Activated naive CD4-positive, alpha-beta T cell treated with anti-CD3 and anti-CD28 coated beads, Interleukin-2, amount 10 ng/mL, durations not matched to agents 7 days and 5 days (primary cell): ENCODE measurements at regions not wholly inside any gene's neighbourhood (a gene's known extent, or its start where the extent isn't known, plus 50 kb on each side); places are given as distances from the start of the nearest gene placed in this dataset.

Experiments used
- CTCF ChIA-PET: fragments of 350-600 bp; sonication (Branson Sonifier 250); formaldehyde crosslinking; loops from one replicate; lab custom pipeline; 2021; ENCODE audit warnings: antibody characterized with exemption; lab: Charles Lee
- DNase-seq: peaks from one replicate; pipeline ENCODE4 v3.0.0-alpha.2; 2020
- H3K27ac Mint-ChIP-seq: one replicate; pipeline ENCODE4 v1.8.0; 2021; ENCODE audit warnings: mild to moderate bottlenecking, moderate library complexity, mixed read lengths
- H3K27me3 Mint-ChIP-seq: one replicate; pipeline ENCODE4 v1.8.0; 2021; ENCODE audit warnings: mild to moderate bottlenecking, mixed read lengths
- H3K36me3 Mint-ChIP-seq: one replicate; pipeline ENCODE4 v1.8.0; 2021; ENCODE audit warnings: mixed read lengths
- H3K4me1 Mint-ChIP-seq: one replicate; pipeline ENCODE4 v1.8.0; 2021; ENCODE audit warnings: mixed read lengths
- H3K4me3 Mint-ChIP-seq: one replicate; pipeline ENCODE4 v1.8.0; 2021; ENCODE audit warnings: mild to moderate bottlenecking, moderate library complexity, mixed read lengths
- H3K9me3 Mint-ChIP-seq: one replicate; pipeline ENCODE4 v1.8.0; 2021; ENCODE audit warnings: mixed read lengths

- CTCF ChIA-PET: no interaction called here
- H3K27me3 Mint-ChIP-seq: no peaks in the 10 kb centered on the region
- DNase-seq: no peak
- no peak overlapping the region for H3K4me3 Mint-ChIP-seq
- H3K4me1 Mint-ChIP-seq: no peaks in the 10 kb centered on the region
- H3K9me3 Mint-ChIP-seq: no peaks in the 10 kb centered on the region
- no peaks in the 10 kb centered on the region for H3K36me3 Mint-ChIP-seq
- no peak overlapping the region for H3K27ac Mint-ChIP-seq
Measured at GRCh38 chr6:134714679-134715078, 235.2 kb downstream of the ALDH8A1 start.

- Mint-ChIP-seq H3K27me3 (no peaks in the 10 kb centered on the region), H3K9me3 (no peaks in the 10 kb centered on the region), H3K4me3 (no peak overlapping the region), H3K27ac (no peak overlapping the region), H3K4me1 (no peaks in the 10 kb centered on the region), H3K36me3 (no peaks in the 10 kb centered on the region)
- no peak for DNase-seq
- CTCF ChIA-PET: no interaction called here
Measured at GRCh38 chr6:134714113-134714512, 235.8 kb downstream of the ALDH8A1 start.

GRCh38 chr6:134712311-134712710, 237.6 kb downstream of the ALDH8A1 start:
- CTCF ChIA-PET: no interaction called here
- Mint-ChIP-seq H3K4me3 (no peak overlapping the region), H3K27me3 (peaks cover under 1% of the 10 kb centered on the region), H3K27ac (no peak overlapping the region), H3K9me3 (no peaks in the 10 kb centered on the region), H3K4me1 (no peaks in the 10 kb centered on the region), H3K36me3 (no peaks in the 10 kb centered on the region)
- DNase-seq: no peak

GRCh38 chr6:134708079-134708478, 241.8 kb downstream of the ALDH8A1 start:
- no peak overlapping the region for H3K27ac Mint-ChIP-seq
- CTCF ChIA-PET: no interaction called here

GRCh38 chr6:134707342-134708031, 242.4 kb downstream of the ALDH8A1 start:
- Mint-ChIP-seq H3K9me3 (no peaks in the 10 kb centered on the region), H3K36me3 (no peaks in the 10 kb centered on the region), H3K4me1 (no peaks in the 10 kb centered on the region), H3K4me3 (no peak overlapping the region), H3K27ac (no peak overlapping the region), H3K27me3 (peaks cover 11% of the 10 kb centered on the region)
- CTCF ChIA-PET: no interaction called here
- DNase-seq: no peak

More at GRCh38 chr6:134708079-134708478, 241.8 kb downstream of the ALDH8A1 start:
- no peak for DNase-seq
- no peaks in the 10 kb centered on the region for H3K36me3 Mint-ChIP-seq
- H3K4me1 Mint-ChIP-seq: no peaks in the 10 kb centered on the region
- H3K4me3 Mint-ChIP-seq: no peak overlapping the region
- peaks cover 11% of the 10 kb centered on the region for H3K27me3 Mint-ChIP-seq
- H3K9me3 Mint-ChIP-seq: no peaks in the 10 kb centered on the region

GRCh38 chr6:134706806-134707205, 243.1 kb downstream of the ALDH8A1 start:
- CTCF ChIA-PET: interaction anchor here (0.7 kb wide), 1 partner anchor 432 kb away, joined by 3 read pairs; no protein-coding TSS in a partner anchor
- peaks cover 14% of the 10 kb centered on the region for H3K27me3 Mint-ChIP-seq
- no peak overlapping the region for H3K27ac Mint-ChIP-seq

GRCh38 chr6:134706153-134706552, 243.7 kb downstream of the ALDH8A1 start:
- H3K27me3 Mint-ChIP-seq: peaks cover 20% of the 10 kb centered on the region
- CTCF ChIA-PET: interaction anchor here (0.7 to 0.9 kb wide), 2 partner anchors 177 to 432 kb away, joined by 3 read pairs; no protein-coding TSS in a partner anchor
- H3K27ac Mint-ChIP-seq: no peak overlapping the region

More at GRCh38 chr6:134706806-134707205, 243.1 kb downstream of the ALDH8A1 start:
- no peak overlapping the region for H3K4me3 Mint-ChIP-seq
- H3K4me1 Mint-ChIP-seq: no peaks in the 10 kb centered on the region
- no peaks in the 10 kb centered on the region for H3K9me3 Mint-ChIP-seq
- H3K36me3 Mint-ChIP-seq: no peaks in the 10 kb centered on the region
- DNase-seq: no peak

GRCh38 chr6:134703206-134703605, 246.7 kb downstream of the ALDH8A1 start:
- H3K4me1 Mint-ChIP-seq: no peaks in the 10 kb centered on the region
- peaks cover 20% of the 10 kb centered on the region for H3K27me3 Mint-ChIP-seq
- H3K4me3 Mint-ChIP-seq: no peak overlapping the region
- H3K36me3 Mint-ChIP-seq: no peaks in the 10 kb centered on the region
- H3K27ac Mint-ChIP-seq: no peak overlapping the region
- CTCF ChIA-PET: no interaction called here
- DNase-seq: no peak
- H3K9me3 Mint-ChIP-seq: no peaks in the 10 kb centered on the region

More at GRCh38 chr6:134706153-134706552, 243.7 kb downstream of the ALDH8A1 start:
- H3K36me3 Mint-ChIP-seq: no peaks in the 10 kb centered on the region
- H3K4me3 Mint-ChIP-seq: no peak overlapping the region
- DNase-seq: no peak
- no peaks in the 10 kb centered on the region for H3K4me1 Mint-ChIP-seq
- no peaks in the 10 kb centered on the region for H3K9me3 Mint-ChIP-seq

- Mint-ChIP-seq H3K4me1 (no peaks in the 10 kb centered on the region), H3K9me3 (no peaks in the 10 kb centered on the region), H3K27ac (no peak overlapping the region), H3K36me3 (no peaks in the 10 kb centered on the region), H3K27me3 (peaks cover 19% of the 10 kb centered on the region), H3K4me3 (no peak overlapping the region)
- DNase-seq: no peak
- CTCF ChIA-PET: no interaction called here
Measured at GRCh38 chr6:134702279-134702678, 247.6 kb downstream of the ALDH8A1 start.

- Mint-ChIP-seq H3K4me3 (no peak overlapping the region), H3K36me3 (no peaks in the 10 kb centered on the region), H3K27me3 (peaks cover 15% of the 10 kb centered on the region), H3K4me1 (no peaks in the 10 kb centered on the region), H3K9me3 (no peaks in the 10 kb centered on the region), H3K27ac (no peak overlapping the region)
- CTCF ChIA-PET: no interaction called here
- no peak for DNase-seq
Measured at GRCh38 chr6:134701301-134701700, 248.6 kb downstream of the ALDH8A1 start.

- Mint-ChIP-seq H3K27me3 (peaks cover 18% of the 10 kb centered on the region), H3K4me3 (no peak overlapping the region), H3K9me3 (no peaks in the 10 kb centered on the region), H3K4me1 (no peaks in the 10 kb centered on the region), H3K36me3 (no peaks in the 10 kb centered on the region), H3K27ac (no peak overlapping the region)
- CTCF ChIA-PET: interaction anchor here (0.6 kb wide), 1 partner anchor 8 kb away, joined by 3 read pairs; no protein-coding TSS in a partner anchor
- DNase-seq: no peak
Measured at GRCh38 chr6:134698228-134698627, 251.7 kb downstream of the ALDH8A1 start.

GRCh38 chr6:134692008-134692407, 257.9 kb downstream of the ALDH8A1 start:
- CTCF ChIA-PET: no interaction called here
- no peak for DNase-seq
- H3K27me3 Mint-ChIP-seq: peaks cover 37% of the 10 kb centered on the region
- no peaks in the 10 kb centered on the region for H3K4me1 Mint-ChIP-seq
- no peaks in the 10 kb centered on the region for H3K36me3 Mint-ChIP-seq
- H3K27ac Mint-ChIP-seq: no peak overlapping the region
- H3K9me3 Mint-ChIP-seq: no peaks in the 10 kb centered on the region
- no peak overlapping the region for H3K4me3 Mint-ChIP-seq

- no peaks in the 10 kb centered on the region for H3K4me1 Mint-ChIP-seq
- no peaks in the 10 kb centered on the region for H3K9me3 Mint-ChIP-seq
- peaks cover 37% of the 10 kb centered on the region for H3K27me3 Mint-ChIP-seq
- H3K4me3 Mint-ChIP-seq: no peak overlapping the region
- no peaks in the 10 kb centered on the region for H3K36me3 Mint-ChIP-seq
- CTCF ChIA-PET: no interaction called here
- no peak for DNase-seq
- H3K27ac Mint-ChIP-seq: no peak overlapping the region
Measured at GRCh38 chr6:134691180-134691579, 258.7 kb downstream of the ALDH8A1 start.

GRCh38 chr6:134690048-134690447, 259.9 kb downstream of the ALDH8A1 start:
- Mint-ChIP-seq H3K36me3 (no peaks in the 10 kb centered on the region), H3K27ac (no peak overlapping the region), H3K27me3 (peaks cover 33% of the 10 kb centered on the region), H3K4me1 (no peaks in the 10 kb centered on the region), H3K4me3 (no peak overlapping the region), H3K9me3 (no peaks in the 10 kb centered on the region)
- DNase-seq: no peak
- CTCF ChIA-PET: interaction anchor here (0.6 kb wide), 1 partner anchor 8 kb away, joined by 3 read pairs; no protein-coding TSS in a partner anchor

GRCh38 chr6:134689641-134690040, 260.3 kb downstream of the ALDH8A1 start:
- no peaks in the 10 kb centered on the region for H3K9me3 Mint-ChIP-seq
- no peak for DNase-seq
- peaks cover 31% of the 10 kb centered on the region for H3K27me3 Mint-ChIP-seq
- H3K4me1 Mint-ChIP-seq: no peaks in the 10 kb centered on the region
- no peak overlapping the region for H3K27ac Mint-ChIP-seq
- no peaks in the 10 kb centered on the region for H3K36me3 Mint-ChIP-seq
- H3K4me3 Mint-ChIP-seq: no peak overlapping the region
- CTCF ChIA-PET: interaction anchor here (0.6 kb wide), 1 partner anchor 9 kb away, joined by 3 read pairs; no protein-coding TSS in a partner anchor
